ENCODE measurements at regions not wholly inside any gene's neighbourhood (a gene's known extent, or its start where the extent isn't known, plus 50 kb on each side); places are given as distances from the start of the nearest gene placed in this dataset.

DNA sequence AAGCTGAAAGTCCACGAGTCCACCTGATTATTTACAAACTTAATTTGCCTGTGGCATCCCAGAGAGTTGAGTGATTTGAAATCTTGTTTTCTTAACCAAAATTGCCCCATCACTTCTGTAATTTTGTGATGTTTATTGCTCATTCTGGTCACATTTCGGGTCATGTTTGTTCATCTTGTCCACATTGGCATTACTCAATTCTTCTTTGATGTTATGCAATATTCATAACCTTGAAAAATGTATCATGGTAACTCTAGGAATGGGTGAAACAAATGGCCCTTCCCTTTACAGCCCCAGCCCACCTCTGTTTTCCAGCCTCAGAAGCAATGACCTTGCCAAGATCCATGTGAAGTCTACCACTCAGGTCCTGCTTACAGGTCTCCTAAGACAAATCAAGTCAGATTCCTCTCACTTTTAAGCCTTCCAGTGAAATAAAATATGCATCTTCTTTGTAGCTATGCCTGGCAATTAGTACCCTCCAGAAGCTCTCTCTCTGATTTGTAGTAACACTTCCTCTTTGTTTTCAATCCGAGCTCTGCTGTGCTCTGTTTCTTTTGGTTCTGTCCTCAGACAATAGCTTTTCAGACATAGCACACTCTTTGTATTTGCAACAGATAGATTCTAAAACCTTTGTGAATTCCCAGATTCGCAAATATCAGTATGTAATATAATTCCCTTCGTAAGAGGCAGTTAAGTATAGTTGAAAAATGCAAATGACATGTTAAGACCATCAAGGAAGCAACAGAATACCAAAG, 330.3 kb upstream of the IRX1 start:
- intact Hi-C loops (cut with micrococcal nuclease; ENCODE audit: unreplicated experiment), result no loop called here
- Histone ChIP-seq H3K4me1 (ENCODE audit: control insufficient read depth, insufficient read depth, low read length) (no peaks in the 10 kb centered on the region), H3K36me3 (ENCODE audit: control insufficient read depth, insufficient read depth, low read length) (no peaks in the 10 kb centered on the region), H3K9me3 (ENCODE audit: control insufficient read depth, insufficient read depth, low read depth, low read length) (no peaks in the 10 kb centered on the region), H3K27me3 (ENCODE audit: control insufficient read depth, insufficient read depth, low read length) (no peaks in the 10 kb centered on the region), H3K4me3 (ENCODE audit: low read depth in 2 of 2, low read length in 2 of 2) (no peak overlapping the region), H3K27ac (ENCODE audit: low read length) (no peak overlapping the region)
- POLR2A ChIA-PET, result no interaction called here
- TF ChIP-seq POLR2AphosphoS5 (IDR thresholded peaks at IDR 0.05; ENCODE audit: low read depth, low read length), result no peak
- no peak for TF ChIP-seq TCF7L2 (IDR thresholded peaks at IDR 0.05; ENCODE audit: low read depth, low read length)
- TF ChIP-seq, protein P1, sequence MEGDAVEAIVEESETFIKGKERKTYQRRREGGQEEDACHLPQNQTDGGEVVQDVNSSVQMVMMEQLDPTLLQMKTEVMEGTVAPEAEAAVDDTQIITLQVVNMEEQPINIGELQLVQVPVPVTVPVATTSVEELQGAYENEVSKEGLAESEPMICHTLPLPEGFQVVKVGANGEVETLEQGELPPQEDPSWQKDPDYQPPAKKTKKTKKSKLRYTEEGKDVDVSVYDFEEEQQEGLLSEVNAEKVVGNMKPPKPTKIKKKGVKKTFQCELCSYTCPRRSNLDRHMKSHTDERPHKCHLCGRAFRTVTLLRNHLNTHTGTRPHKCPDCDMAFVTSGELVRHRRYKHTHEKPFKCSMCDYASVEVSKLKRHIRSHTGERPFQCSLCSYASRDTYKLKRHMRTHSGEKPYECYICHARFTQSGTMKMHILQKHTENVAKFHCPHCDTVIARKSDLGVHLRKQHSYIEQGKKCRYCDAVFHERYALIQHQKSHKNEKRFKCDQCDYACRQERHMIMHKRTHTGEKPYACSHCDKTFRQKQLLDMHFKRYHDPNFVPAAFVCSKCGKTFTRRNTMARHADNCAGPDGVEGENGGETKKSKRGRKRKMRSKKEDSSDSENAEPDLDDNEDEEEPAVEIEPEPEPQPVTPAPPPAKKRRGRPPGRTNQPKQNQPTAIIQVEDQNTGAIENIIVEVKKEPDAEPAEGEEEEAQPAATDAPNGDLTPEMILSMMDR (IDR thresholded peaks at IDR 0.05), result no peak
- no peak for TF ChIP-seq SIN3A (IDR thresholded peaks at IDR 0.05; ENCODE audit: borderline replicate concordance, insufficient read depth, low read depth, low read length)
- TF ChIP-seq REST (IDR thresholded peaks at IDR 0.05; ENCODE audit: insufficient read depth in 1 of 2, low read depth in 2 of 2, low read length in 1 of 2), result no peak
- in situ Hi-C loops (cut with HindIII; ENCODE audit: low pct_unique_long_range_greater_than_20kb, low sequenced_read_pairs), result no loop called here
- CTCF ChIA-PET, result no interaction called here
- DNase-seq (ENCODE audit: low read depth, low spot score) (no peak), ATAC-seq (no peak)
- BruUV-seq (replicated peaks), result no TSS peak

DNA sequence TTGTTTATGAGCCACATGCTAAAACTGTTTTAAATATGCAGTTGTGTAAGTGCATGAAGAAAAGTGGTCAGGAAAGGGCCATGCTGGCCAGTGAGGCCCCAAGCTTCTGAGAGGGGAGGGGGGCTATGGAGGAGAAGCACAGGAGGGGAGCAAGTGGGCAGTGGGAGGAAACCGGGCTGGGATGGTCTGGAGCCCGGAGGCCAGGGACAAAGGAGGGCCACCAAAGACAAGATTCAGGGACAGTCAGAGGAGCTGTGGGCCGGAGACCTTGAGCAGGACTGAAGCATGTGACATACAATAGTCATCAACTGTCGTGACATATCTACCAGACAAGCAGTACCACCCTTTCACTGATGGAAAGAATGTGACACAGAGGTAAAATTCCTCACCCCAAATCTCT, 333.2 kb upstream of the IRX1 start:
- ChIA-PET CTCF (no interaction called here), POLR2A (no interaction called here)
- no peaks in the 10 kb centered on the region for H3K9me3 ChIP-seq (ENCODE audit: control insufficient read depth, insufficient read depth, low read depth, low read length)
- H3K36me3 ChIP-seq (ENCODE audit: control insufficient read depth, insufficient read depth, low read length), result no peaks in the 10 kb centered on the region
- no peaks in the 10 kb centered on the region for H3K27me3 ChIP-seq (ENCODE audit: control insufficient read depth, insufficient read depth, low read length)
- BruUV-seq (replicated peaks), result no TSS peak
- intact Hi-C loops (cut with micrococcal nuclease; ENCODE audit: unreplicated experiment) (no loop called here), in situ Hi-C loops (cut with HindIII; ENCODE audit: low pct_unique_long_range_greater_than_20kb, low sequenced_read_pairs) (no loop called here)
- no peaks in the 10 kb centered on the region for H3K4me1 ChIP-seq (ENCODE audit: control insufficient read depth, insufficient read depth, low read length)
- no peak overlapping the region for H3K27ac ChIP-seq (ENCODE audit: low read length)
- H3K4me3 ChIP-seq (ENCODE audit: low read depth in 2 of 2, low read length in 2 of 2), result no peak overlapping the region
- DNase-seq (ENCODE audit: low read depth, low spot score), result no peak
- no peak for TF ChIP-seq REST (IDR thresholded peaks at IDR 0.05; ENCODE audit: insufficient read depth in 1 of 2, low read depth in 2 of 2, low read length in 1 of 2)
- no peak for TF ChIP-seq POLR2AphosphoS5 (IDR thresholded peaks at IDR 0.05; ENCODE audit: low read depth, low read length)
- TF ChIP-seq, protein P1 (IDR thresholded peaks at IDR 0.05), result no peak
- no peak for TF ChIP-seq TCF7L2 (IDR thresholded peaks at IDR 0.05; ENCODE audit: low read depth, low read length)
- no peak for TF ChIP-seq SIN3A (IDR thresholded peaks at IDR 0.05; ENCODE audit: borderline replicate concordance, insufficient read depth, low read depth, low read length)
- no peak for ATAC-seq

All from Panc1 (cell line).